Muscle layer of colon (tissue), 2 donors: ENCODE measurements at regions not wholly inside any gene's neighbourhood (a gene's known extent, or its start where the extent isn't known, plus 50 kb on each side); places are given as distances from the start of the nearest gene placed in this dataset.

Experiments used
- H3K27ac ChIP-seq: one replicate; pipeline ENCODE4 v1.7.0; 2013; ENCODE audit warnings: low read depth, mild to moderate bottlenecking, low read length, moderate library complexity
- H3K27me3 ChIP-seq, 2 donors: one replicate each; pipeline ENCODE4 v1.7.0; 2013; ENCODE audit warnings: low read length in 2 of 2, mild to moderate bottlenecking in 2 of 2; ENCODE audit not compliant: insufficient read depth in 2 of 2, control insufficient read depth in 1 of 2
- H3K36me3 ChIP-seq: one replicate; pipeline ENCODE4 v1.7.0; 2013; ENCODE audit warnings: mild to moderate bottlenecking, low read length; ENCODE audit not compliant: insufficient read depth
- H3K4me1 ChIP-seq: one replicate; pipeline ENCODE4 v1.7.0; 2013; ENCODE audit warnings: mild to moderate bottlenecking, low read length; ENCODE audit not compliant: insufficient read depth
- H3K4me3 ChIP-seq, 2 donors: one replicate each; pipeline ENCODE4 v1.7.0; 2013; ENCODE audit warnings: low read length in 2 of 2, low read depth in 1 of 2, mild to moderate bottlenecking in 1 of 2, moderate library complexity in 1 of 2
- H3K9ac ChIP-seq: one replicate; pipeline ENCODE4 v1.7.0; 2013; ENCODE audit warnings: low read length
- H3K9me3 ChIP-seq: one replicate; pipeline ENCODE4 v1.7.0; 2013; ENCODE audit warnings: mild to moderate bottlenecking, low read length
- donor health status: abdominal sarcoma.
- donor health status: Adenocarcinoma of cecum.

- no peaks in the 10 kb centered on the region for H3K9me3 ChIP-seq
- H3K27me3 ChIP-seq, result no peaks in the 10 kb centered on the region
- no peaks in the 10 kb centered on the region for H3K4me1 ChIP-seq
- no peak overlapping the region for H3K27ac ChIP-seq
- no peak overlapping the region for H3K4me3 ChIP-seq
- no peak overlapping the region for H3K9ac ChIP-seq
- no peaks in the 10 kb centered on the region for H3K36me3 ChIP-seq
Measured at GRCh38 chr13:30009411-30009810, 159.0 kb upstream of the UBL3 start.

- H3K9ac ChIP-seq, result no peak overlapping the region
- no peaks in the 10 kb centered on the region for H3K9me3 ChIP-seq
- no peaks in the 10 kb centered on the region for H3K4me1 ChIP-seq
- no peaks in the 10 kb centered on the region for H3K27me3 ChIP-seq
- no peaks in the 10 kb centered on the region for H3K36me3 ChIP-seq
- H3K27ac ChIP-seq, result no peak overlapping the region
- no peak overlapping the region for H3K4me3 ChIP-seq
Measured at GRCh38 chr13:30006246-30006645, 155.8 kb upstream of the UBL3 start.

DNA sequence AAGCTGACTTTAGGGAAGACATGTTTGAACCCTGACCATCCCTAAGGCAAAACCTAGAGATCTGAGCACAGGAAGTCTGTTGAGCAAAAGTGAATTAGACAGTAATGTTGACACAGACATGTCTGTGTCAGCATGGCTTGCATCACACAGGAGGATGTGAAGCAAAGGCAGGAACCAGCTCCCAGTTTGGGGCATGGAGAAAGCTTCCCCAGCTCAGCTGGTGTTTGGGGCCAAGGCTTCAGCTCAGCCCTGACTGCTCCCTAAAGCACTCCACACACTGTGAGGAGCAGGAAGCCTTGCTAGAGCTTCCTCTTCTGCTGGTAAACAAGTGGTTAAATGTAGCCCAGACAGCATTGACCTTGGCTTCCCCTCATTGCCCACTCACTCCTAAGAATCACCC lies 153.8 kb upstream of the UBL3 start:
- Histone ChIP-seq H3K9ac (no peak overlapping the region), H3K4me1 (no peaks in the 10 kb centered on the region), H3K27ac (no peak overlapping the region), H3K9me3 (no peaks in the 10 kb centered on the region), H3K4me3 (no peak overlapping the region), H3K27me3 (no peaks in the 10 kb centered on the region), H3K36me3 (no peaks in the 10 kb centered on the region)

DNA sequence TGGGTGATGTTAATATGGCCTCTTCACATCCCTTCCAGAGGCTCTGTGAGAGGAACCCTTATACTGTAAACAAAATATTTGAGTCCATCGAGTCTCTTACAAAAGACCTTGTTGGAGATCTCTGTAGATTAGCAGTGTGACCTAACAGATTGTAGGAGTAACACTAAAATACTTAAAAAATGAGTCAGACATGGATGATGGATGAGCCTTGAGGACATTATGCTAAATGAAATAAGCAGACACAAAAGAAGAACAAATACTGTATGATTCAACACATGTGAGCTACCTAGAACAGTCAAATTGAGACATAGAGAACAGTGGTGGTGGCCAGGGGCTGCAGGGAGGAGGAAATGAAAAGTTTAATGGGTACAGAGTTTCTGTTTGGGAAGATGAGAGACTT lies 152.2 kb upstream of the UBL3 start:
- Histone ChIP-seq H3K9me3 (no peaks in the 10 kb centered on the region), H3K9ac (no peak overlapping the region), H3K36me3 (no peaks in the 10 kb centered on the region), H3K4me3 (no peak overlapping the region), H3K4me1 (no peaks in the 10 kb centered on the region), H3K27ac (no peak overlapping the region), H3K27me3 (no peaks in the 10 kb centered on the region)

- Histone ChIP-seq H3K9me3 (no peaks in the 10 kb centered on the region), H3K9ac (no peak overlapping the region), H3K27me3 (peaks cover 0 to 5% of the 10 kb centered on the region in 2 donors), H3K27ac (no peak overlapping the region), H3K4me3 (no peak overlapping the region), H3K36me3 (no peaks in the 10 kb centered on the region), H3K4me1 (no peaks in the 10 kb centered on the region)
Measured at GRCh38 chr13:30000370-30000765, 150.0 kb upstream of the UBL3 start.

GRCh38 chr13:29999492-30000369 lies 149.3 kb upstream of the UBL3 start:
- no peak overlapping the region for H3K27ac ChIP-seq
- H3K9ac ChIP-seq, result no peak overlapping the region
- H3K4me1 ChIP-seq, result no peaks in the 10 kb centered on the region
- H3K27me3 ChIP-seq, result peaks cover 0 to 5% of the 10 kb centered on the region in 2 donors
- H3K4me3 ChIP-seq, result no peak overlapping the region
- no peaks in the 10 kb centered on the region for H3K9me3 ChIP-seq
- no peaks in the 10 kb centered on the region for H3K36me3 ChIP-seq

DNA sequence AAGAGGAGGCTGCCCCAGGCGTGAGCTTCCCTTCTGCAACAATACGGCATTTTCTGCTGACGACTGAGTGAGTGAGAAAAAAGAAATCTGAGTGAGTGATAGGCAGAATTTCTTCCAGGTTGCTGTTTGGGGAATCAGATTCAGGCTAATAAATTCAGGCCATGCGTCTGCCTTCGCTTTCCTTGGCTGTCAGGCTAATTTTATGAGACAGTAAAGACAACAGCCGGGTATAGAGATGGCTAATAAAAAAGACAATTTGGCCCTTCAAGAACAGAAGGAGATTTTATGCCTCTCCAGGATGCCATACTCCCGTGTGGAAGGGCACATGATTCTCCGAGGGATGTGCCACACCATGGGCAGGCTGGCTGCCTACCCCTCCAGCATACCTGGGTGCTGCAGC lies 145.9 kb upstream of the UBL3 start:
- H3K36me3 ChIP-seq, result no peaks in the 10 kb centered on the region
- no peak overlapping the region for H3K4me3 ChIP-seq
- H3K9me3 ChIP-seq, result no peaks in the 10 kb centered on the region
- no peaks in the 10 kb centered on the region for H3K4me1 ChIP-seq
- H3K27ac ChIP-seq, result no peak overlapping the region
- no peak overlapping the region for H3K9ac ChIP-seq
- H3K27me3 ChIP-seq, result peaks cover 0 to 5% of the 10 kb centered on the region in 2 donors

DNA sequence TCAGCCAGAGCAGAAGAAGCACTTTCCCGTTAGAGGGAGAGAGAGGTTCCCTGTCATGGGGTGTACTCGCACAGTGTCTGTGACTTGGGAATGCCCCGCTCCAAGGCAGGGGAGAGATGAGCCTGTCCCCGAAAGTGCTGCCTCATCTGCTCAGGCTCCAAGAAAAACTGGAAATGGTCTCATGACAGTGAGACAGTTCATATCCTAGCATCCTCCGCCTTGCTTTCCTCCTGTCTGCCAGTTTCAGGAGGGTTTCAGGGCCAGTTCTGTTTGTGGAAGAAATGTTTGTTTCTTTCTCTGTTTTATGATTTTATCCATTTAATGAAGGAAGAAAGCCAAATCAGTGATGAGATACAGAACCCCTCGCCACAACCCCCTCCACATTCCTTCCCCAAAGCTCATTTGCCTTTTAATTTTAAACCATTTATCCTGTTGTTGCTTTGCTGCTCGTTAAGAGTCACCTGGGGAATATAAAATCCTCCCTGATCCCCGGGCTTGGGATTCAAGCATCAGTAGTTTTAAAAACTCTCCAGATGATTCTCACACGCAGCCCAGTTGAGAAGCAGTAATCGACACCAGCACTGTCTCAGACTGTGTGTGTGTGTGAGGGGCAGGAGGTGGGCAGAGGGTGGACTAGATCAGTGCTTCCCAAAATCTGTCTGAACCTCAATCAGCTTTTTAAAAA lies 144.6 kb upstream of the UBL3 start:
- H3K27me3 ChIP-seq, result peaks cover 0 to 5% of the 10 kb centered on the region in 2 donors
- no peak overlapping the region for H3K9ac ChIP-seq
- H3K9me3 ChIP-seq, result no peaks in the 10 kb centered on the region
- no peaks in the 10 kb centered on the region for H3K4me1 ChIP-seq
- no peak overlapping the region for H3K27ac ChIP-seq
- no peaks in the 10 kb centered on the region for H3K36me3 ChIP-seq
- H3K4me3 ChIP-seq, result no peak overlapping the region

GRCh38 chr13:29993716-29994488 lies 143.5 kb upstream of the UBL3 start:
- no peaks in the 10 kb centered on the region for H3K4me1 ChIP-seq
- H3K27ac ChIP-seq, result no peak overlapping the region

DNA sequence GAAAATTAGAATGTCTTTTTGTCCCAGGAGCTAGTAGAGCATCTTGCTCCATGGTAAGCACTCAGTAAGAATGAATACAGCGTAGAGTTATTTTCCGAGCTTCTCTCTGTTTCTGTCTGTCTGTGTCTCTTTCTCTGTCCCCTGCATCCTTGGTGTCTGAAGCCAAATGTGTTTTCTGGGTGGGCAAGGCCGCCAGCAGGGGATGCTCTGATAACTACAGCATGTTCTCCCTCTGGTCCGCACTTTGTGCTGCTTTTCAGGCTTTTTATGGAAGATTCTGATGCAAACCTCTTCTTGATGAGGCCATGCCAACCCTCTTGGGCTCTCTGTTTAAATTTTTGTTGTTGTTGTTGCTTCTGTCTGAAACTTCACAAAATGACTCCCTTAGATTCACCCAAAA lies 142.8 kb upstream of the UBL3 start:
- Histone ChIP-seq H3K36me3 (no peaks in the 10 kb centered on the region), H3K27me3 (peaks cover 0 to 5% of the 10 kb centered on the region in 2 donors), H3K27ac (no peak overlapping the region), H3K4me1 (no peaks in the 10 kb centered on the region), H3K9me3 (no peaks in the 10 kb centered on the region), H3K9ac (no peak overlapping the region), H3K4me3 (no peak overlapping the region)

More at GRCh38 chr13:29993716-29994488, 143.5 kb upstream of the UBL3 start:
- Histone ChIP-seq H3K36me3 (no peaks in the 10 kb centered on the region), H3K27me3 (peaks cover 0 to 5% of the 10 kb centered on the region in 2 donors), H3K9ac (no peak overlapping the region), H3K9me3 (no peaks in the 10 kb centered on the region), H3K4me3 (no peak overlapping the region)

DNA sequence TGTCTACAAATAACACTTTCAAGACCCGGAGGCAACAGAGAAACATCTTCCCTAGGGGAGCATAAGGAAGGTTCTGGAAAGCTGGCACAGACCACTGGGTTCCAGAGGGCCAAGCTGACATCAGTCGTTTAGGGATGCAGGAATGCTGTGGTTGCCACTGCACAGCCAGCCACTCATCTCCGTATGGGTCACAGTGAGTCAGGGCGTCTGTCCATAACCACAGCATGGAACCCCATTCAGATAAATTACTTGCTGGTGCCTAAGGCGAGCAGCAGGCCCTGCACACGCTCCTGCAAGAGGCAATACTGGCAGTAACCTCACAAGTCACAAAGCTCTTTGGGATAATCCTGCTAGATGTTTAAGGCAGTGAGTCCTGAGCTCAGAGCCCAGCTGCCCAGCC lies 140.9 kb upstream of the UBL3 start:
- Histone ChIP-seq H3K36me3 (no peaks in the 10 kb centered on the region), H3K27me3 (peaks cover 0 to under 1% of the 10 kb centered on the region in 2 donors), H3K27ac (no peak overlapping the region), H3K4me1 (no peaks in the 10 kb centered on the region), H3K9ac (no peak overlapping the region), H3K4me3 (no peak overlapping the region), H3K9me3 (peaks cover 6% of the 10 kb centered on the region)
